ENCODE measurements at regions not wholly inside any gene's neighbourhood (a gene's known extent, or its start where the extent isn't known, plus 50 kb on each side); places are given as distances from the start of the nearest gene placed in this dataset.
"Not testable (repeated sequence)": the region's sequence is repeated elsewhere in the genome, so short reads cannot be mapped to it uniquely, and the experiment has no call there.

DNA sequence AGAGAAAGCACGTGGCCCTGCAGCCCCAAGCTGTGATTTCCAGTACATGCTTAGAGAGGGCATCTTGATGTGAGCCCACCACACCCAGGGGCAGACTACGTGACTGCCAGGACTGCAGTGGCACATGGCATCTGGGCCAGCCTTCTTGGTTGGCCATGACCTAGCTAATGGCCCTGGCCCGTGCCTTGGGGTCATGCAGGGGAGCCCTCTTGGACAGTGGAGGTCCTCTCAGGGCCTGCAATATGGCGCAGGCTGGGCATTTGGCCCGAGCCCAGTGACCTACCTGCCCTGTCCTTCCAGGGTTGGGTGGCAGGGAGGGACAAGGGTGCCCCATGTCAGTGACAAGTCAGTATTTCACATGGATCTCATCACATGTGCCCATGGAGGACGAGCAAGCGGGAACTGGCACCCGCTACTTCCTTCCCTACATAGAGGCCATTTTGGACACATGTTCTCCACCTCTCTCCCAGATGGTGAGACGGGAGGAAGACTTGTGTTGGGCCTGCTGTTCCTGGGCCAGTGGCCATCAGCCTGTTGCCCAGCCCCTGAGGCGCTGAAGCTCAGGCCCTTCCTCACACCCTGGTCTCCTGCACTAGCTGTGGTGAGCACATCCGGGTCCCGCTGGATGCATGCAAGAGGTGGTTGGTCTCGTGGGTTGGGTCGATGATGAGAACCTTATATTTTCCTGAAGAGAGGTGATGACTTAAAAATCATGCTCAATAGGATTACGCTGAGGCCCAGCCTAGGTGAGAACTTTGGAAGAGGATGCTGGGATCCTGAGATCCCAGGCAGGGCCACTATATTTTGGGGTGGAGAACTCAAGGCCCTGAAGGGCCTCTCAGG lies 195.6 kb downstream of the UBE3A start:
- H3K4me3 ChIP-seq (replicated peaks; ENCODE audit: low read depth, low read length), result no peak overlapping the region
- DNase-seq (ENCODE audit: low read depth), result no peak
- TF ChIP-seq, protein P1, sequence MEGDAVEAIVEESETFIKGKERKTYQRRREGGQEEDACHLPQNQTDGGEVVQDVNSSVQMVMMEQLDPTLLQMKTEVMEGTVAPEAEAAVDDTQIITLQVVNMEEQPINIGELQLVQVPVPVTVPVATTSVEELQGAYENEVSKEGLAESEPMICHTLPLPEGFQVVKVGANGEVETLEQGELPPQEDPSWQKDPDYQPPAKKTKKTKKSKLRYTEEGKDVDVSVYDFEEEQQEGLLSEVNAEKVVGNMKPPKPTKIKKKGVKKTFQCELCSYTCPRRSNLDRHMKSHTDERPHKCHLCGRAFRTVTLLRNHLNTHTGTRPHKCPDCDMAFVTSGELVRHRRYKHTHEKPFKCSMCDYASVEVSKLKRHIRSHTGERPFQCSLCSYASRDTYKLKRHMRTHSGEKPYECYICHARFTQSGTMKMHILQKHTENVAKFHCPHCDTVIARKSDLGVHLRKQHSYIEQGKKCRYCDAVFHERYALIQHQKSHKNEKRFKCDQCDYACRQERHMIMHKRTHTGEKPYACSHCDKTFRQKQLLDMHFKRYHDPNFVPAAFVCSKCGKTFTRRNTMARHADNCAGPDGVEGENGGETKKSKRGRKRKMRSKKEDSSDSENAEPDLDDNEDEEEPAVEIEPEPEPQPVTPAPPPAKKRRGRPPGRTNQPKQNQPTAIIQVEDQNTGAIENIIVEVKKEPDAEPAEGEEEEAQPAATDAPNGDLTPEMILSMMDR (IDR thresholded peaks at IDR 0.05; ENCODE audit: low read length, missing control alignments), result no peak

DNA sequence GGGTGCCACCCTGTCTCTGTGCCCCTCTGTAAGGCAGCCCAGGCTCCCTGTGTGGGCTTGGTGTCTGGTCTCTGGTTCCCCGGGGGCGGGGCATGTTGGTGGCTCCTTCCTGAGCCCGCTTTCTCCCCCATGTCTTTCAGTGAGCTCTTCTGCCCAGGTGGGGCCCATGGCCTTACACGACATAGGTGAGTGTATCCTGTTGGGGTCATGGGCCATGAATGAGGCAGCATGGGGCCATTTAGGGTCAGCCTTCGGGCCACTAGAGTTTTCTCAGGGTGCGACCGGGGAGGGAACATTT lies 195.1 kb downstream of the UBE3A start:
- no peak for DNase-seq (ENCODE audit: low read depth)
- TF ChIP-seq, protein P1 (IDR thresholded peaks at IDR 0.05; ENCODE audit: low read length, missing control alignments), result no peak
- H3K4me3 ChIP-seq (replicated peaks; ENCODE audit: low read depth, low read length), result no peak overlapping the region

DNA sequence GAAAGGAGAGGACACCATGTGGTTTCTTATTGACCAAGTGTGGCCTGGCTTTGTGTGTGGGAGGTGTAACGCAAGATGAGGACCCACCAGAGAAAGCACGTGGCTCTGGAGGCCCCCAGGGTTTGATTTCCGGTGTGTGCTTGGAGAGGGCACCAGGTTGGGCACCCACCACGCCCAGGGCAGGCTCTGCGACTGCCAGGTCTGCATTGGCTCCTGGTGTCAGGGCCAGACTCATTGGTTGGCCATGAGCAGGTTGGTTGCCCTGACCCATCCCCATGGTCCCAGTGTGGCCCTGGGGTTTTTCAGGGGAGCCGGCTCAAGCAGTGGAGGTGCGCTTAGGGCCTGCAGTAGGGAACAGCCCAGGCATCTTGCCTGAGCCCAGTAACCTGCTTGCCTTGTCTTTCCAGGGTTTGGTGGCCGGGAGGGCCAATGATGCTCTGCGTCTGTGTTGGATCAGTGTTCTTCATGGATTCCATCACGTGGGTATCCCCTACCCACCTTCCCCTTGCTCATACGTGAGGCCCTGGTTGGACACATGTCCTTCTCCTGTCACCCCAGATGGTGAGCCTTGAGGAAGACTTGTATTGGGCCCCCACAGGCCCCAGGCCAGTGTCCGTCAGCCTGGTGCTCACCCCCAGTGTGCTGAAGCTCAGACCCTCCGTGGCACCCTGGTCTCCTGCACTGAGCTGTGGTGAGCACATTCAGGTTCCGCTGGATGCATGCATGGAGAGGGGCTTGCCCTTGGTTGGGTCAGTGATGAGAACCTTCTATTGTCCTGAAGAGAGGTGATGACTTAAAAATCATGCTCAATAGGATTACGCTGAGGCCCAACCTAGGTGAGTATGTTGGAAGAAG lies 193.9 kb downstream of the UBE3A start:
- TF ChIP-seq, protein P1 (IDR thresholded peaks at IDR 0.05; ENCODE audit: low read length, missing control alignments), result no peak
- no peak overlapping the region for H3K4me3 ChIP-seq (replicated peaks; ENCODE audit: low read depth, low read length)
- no peak for DNase-seq (ENCODE audit: low read depth)

DNA sequence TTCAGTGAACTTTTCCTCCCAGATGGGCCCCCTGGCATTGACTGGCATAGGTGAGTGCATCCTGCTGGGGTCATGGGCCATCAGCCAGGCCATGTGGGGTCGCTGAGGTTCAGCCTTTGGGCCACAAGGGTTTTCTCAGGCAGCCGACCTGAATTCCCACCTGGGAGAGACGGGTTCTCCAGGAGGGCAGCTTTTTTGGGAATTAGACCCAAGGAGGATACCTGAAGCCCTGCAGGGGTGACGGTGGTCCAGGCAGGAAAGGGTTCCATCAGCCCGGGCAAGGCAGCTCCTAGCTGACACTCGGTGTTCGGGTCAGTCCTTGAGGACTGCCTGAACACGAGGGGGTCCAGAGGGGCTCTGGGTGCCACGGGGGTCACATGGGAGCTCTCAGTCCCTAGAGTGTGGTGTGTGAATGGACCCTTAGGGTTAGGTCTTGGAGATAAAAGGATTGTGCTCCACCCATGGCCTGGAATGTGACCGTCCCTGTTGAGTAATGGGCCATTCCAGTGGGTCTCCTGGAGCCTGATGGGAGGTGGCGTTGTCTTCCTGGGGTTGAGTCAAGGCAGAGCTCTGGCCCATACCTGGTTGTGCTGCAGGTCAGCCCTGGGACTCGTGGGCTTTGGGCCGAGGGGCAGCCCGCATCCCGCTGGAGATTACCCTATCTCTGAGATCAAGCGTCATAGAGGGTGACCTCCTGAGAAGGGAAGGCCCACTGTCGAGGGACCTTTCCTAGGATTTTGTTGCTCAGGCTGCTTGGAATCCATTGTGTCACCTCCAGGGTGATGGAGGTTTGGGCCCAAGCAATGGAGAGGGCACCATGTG lies 192.8 kb downstream of the UBE3A start:
- TF ChIP-seq, protein P1 (IDR thresholded peaks at IDR 0.05; ENCODE audit: low read length, missing control alignments), result no peak
- H3K4me3 ChIP-seq (replicated peaks; ENCODE audit: low read depth, low read length), result no peak overlapping the region
- DNase-seq (ENCODE audit: low read depth), result no peak

DNA sequence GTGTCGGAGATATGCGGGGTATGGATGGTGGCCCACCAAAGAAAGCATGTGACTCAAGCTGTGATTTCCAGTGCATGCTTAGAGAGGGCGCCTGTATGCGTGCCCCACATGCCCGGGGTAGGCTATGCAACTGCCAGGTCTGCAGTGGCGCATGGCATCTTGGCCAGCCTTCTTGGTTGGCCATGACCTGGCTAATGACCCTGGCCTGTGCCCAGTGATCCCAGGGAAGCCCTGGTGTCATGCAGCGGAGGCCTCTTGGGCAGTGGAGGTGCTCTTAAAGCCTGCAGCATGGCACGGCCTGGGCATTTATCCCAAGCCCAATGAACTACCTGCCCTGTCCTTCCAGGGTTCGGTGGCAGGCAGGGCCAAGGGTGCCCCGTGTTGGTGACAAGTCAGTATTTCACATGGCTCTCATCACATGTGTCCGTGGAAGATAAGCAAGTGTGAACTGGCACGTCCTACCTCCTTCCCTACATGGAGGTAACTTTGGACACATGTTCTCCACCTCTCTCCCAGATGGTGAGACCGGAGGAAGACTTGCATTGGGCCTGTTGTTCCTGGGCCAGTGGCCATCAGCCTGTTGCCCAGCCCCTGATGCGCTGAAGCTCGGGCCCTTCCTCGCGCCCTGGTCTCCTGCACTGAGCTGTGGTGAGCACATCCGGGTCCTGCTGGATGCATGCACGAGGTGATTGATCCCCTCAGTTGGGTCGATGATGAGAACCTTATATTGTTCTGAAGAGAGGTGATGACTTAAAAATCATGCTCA lies 192.0 kb downstream of the UBE3A start:
- TF ChIP-seq, protein P1 (IDR thresholded peaks at IDR 0.05; ENCODE audit: low read length, missing control alignments), result no peak
- DNase-seq (ENCODE audit: low read depth), result no peak
- no peak overlapping the region for H3K4me3 ChIP-seq (replicated peaks; ENCODE audit: low read depth, low read length)

DNA sequence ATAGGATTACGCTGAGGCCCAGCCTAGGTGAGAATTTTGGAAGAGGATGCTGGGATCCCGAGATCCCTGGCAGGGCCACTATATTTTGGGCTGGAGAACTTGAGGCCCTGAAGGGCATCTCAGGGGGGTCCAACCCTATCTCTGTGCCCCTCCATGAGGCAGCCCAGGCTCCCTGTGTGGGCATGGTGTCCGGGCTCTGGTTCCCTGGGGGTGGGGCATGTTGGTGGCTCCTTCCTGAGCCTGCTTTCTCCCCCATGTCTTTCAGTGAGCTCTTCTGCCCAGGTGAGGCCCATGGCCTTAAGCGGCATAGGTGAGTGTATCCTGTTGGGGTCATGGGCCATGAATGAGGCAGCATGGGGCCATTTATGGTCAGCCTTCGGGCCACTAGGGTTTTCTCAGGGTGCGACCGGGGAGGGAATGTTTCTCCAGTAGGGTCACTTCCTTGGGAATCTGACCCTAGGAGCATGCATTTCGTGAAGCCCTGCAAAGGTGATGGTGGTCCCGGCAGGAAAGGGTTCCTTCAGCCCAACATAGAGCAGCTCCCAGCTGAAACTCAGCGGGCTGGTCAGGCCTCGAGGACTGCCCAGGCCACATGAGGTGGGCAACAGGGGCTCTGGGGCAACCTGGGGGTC lies 191.3 kb downstream of the UBE3A start:
- TF ChIP-seq, protein P1 (IDR thresholded peaks at IDR 0.05; ENCODE audit: low read length, missing control alignments), result no peak
- no peak overlapping the region for H3K4me3 ChIP-seq (replicated peaks; ENCODE audit: low read depth, low read length)
- DNase-seq (ENCODE audit: low read depth), result no peak

DNA sequence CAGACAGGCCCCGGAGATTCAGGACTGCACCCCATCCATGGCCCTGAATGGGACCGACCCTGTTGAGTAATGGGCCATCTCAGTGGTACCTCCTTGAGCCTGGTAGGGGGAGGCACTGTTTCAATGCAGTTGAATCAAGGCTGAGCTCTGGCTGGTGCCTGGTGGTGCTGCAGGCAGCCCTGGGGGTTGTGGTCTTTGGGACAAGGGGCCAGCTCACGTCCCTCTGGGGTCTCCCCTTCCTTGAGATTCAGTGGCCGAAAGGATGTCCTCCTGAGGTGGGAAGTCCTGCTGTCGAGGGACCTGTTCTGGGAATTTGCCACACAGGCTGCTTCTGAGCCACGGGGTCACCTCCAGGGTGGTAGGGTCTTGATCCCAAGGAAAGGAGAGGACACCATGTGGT lies 190.7 kb downstream of the UBE3A start:
- not testable (repeated sequence) for H3K4me3 ChIP-seq (replicated peaks; ENCODE audit: low read depth, low read length); DNase-seq (ENCODE audit: low read depth)
